Trophoblast cell (in vitro differentiated cells and primary cell): ENCODE measurements at regions not wholly inside any gene's neighbourhood (a gene's known extent, or its start where the extent isn't known, plus 50 kb on each side); places are given as distances from the start of the nearest gene placed in this dataset.

ENCODE experiments used
- DNase-seq, 2 donors: peaks; one replicate each; pipeline ENCODE4 v3.0.0-alpha.2; 2016
- H2AFZ ChIP-seq: 2 replicates; pipeline ENCODE4 v1.6.1; 2013; ENCODE audit warnings: low read length, moderate library complexity, mild to moderate bottlenecking; ENCODE audit not compliant: insufficient read depth, poor library complexity
- H2AK5ac ChIP-seq: 2 replicates; pipeline ENCODE4 v1.6.1; 2013; ENCODE audit warnings: mild to moderate bottlenecking, low read length
- H2BK120ac ChIP-seq: 2 replicates; pipeline ENCODE4 v1.6.1; 2013; ENCODE audit warnings: low read length, mild to moderate bottlenecking, moderate library complexity; ENCODE audit not compliant: insufficient read depth, poor library complexity
- H2BK12ac ChIP-seq: 2 replicates; pipeline ENCODE4 v1.6.1; 2013; ENCODE audit warnings: mild to moderate bottlenecking, low read length, moderate library complexity
- H2BK5ac ChIP-seq: 2 replicates; pipeline ENCODE4 v1.6.1; 2013; ENCODE audit warnings: low read length, low read depth, moderate library complexity, mild to moderate bottlenecking; ENCODE audit not compliant: poor library complexity
- H3K14ac ChIP-seq: 2 replicates; pipeline ENCODE4 v1.6.1; 2013; ENCODE audit warnings: mild to moderate bottlenecking, low read length
- H3K18ac ChIP-seq: 2 replicates; pipeline ENCODE4 v1.6.1; 2013; ENCODE audit warnings: mild to moderate bottlenecking, low read length
- H3K23ac ChIP-seq: 2 replicates; pipeline ENCODE4 v1.6.1; 2013; ENCODE audit warnings: low read length
- H3K27ac ChIP-seq: 2 replicates; pipeline ENCODE4 v1.5.1; 2013; ENCODE audit warnings: low read depth, mild to moderate bottlenecking, inconsistent platforms, low read length, moderate library complexity
- H3K27me3 ChIP-seq: 2 replicates; pipeline ENCODE4 v1.6.1; 2013; ENCODE audit warnings: inconsistent platforms, mild to moderate bottlenecking, low read length, moderate library complexity; ENCODE audit not compliant: insufficient read depth
- H3K36me3 ChIP-seq, 2 experiments: 1 replicate in 1 of 2; 2 replicates in 1 of 2; pipeline ENCODE4 v1.6.1; 2013; ENCODE audit warnings: low read length in 2 of 2, mild to moderate bottlenecking in 2 of 2, moderate library complexity in 1 of 2; ENCODE audit not compliant: insufficient read depth in 2 of 2, control insufficient read depth in 1 of 2
- H3K4ac ChIP-seq: 2 replicates; pipeline ENCODE4 v1.6.1; 2013; ENCODE audit warnings: low read depth, mild to moderate bottlenecking, low read length, moderate library complexity
- H3K4me1 ChIP-seq, 2 experiments: 1 replicate in 1 of 2; 2 replicates in 1 of 2; pipeline ENCODE4 v1.6.1; 2013; ENCODE audit warnings: low read length in 2 of 2, mild to moderate bottlenecking in 2 of 2, moderate library complexity in 1 of 2; ENCODE audit not compliant: insufficient read depth in 2 of 2, control insufficient read depth in 1 of 2
- H3K4me2 ChIP-seq: 2 replicates; pipeline ENCODE4 v1.6.1; 2013; ENCODE audit warnings: inconsistent platforms, mild to moderate bottlenecking, low read length, moderate library complexity
- H3K4me3 ChIP-seq: 2 replicates; pipeline ENCODE4 v1.5.1; 2013; ENCODE audit warnings: mild to moderate bottlenecking, low read depth, low read length, inconsistent platforms
- H3K79me1 ChIP-seq: one replicate; pipeline ENCODE4 v1.6.1; 2013; ENCODE audit warnings: low read length
- H3K79me2 ChIP-seq: 2 replicates; pipeline ENCODE4 v1.6.1; 2013; ENCODE audit warnings: low read length, mild to moderate bottlenecking; ENCODE audit not compliant: control insufficient read depth, insufficient read depth, poor library complexity
- H3K9ac ChIP-seq: 2 replicates; pipeline ENCODE4 v1.6.1; 2013; ENCODE audit warnings: mild to moderate bottlenecking, low read length
- H3K9me3 ChIP-seq: 2 replicates; pipeline ENCODE4 v1.6.1; 2013; ENCODE audit warnings: low read depth, mild to moderate bottlenecking, control low read depth, inconsistent platforms, low read length; ENCODE audit not compliant: insufficient read depth
- H4K12ac ChIP-seq: 2 replicates; pipeline ENCODE4 v1.6.1; 2013; ENCODE audit warnings: low read depth, mild to moderate bottlenecking, low read length, moderate library complexity
- H4K8ac ChIP-seq: 2 replicates; pipeline ENCODE4 v1.6.1; 2013; ENCODE audit warnings: low read depth, mild to moderate bottlenecking, low read length, moderate library complexity
- H4K91ac ChIP-seq: one replicate; pipeline ENCODE4 v1.6.1; 2013; ENCODE audit warnings: low read depth, mild to moderate bottlenecking, low read length, moderate library complexity
- WGBS: extraction: QIAGEN DNeasy Blood & Tissue Kit; methylation state at CpG from one replicate; pipeline ENCODE4 v1.1.7; 2013; ENCODE audit warnings: missing lambda C conversion rate; ENCODE audit not compliant: insufficient read length, insufficient coverage; ENCODE audit errors: extremely low coverage; 5-methylcytosine and 5-hydroxymethylcytosine counted together

- Histone ChIP-seq H2BK120ac (no peak overlapping the region), H3K14ac (no peak overlapping the region), H2AK5ac (no peak overlapping the region), H3K9ac (no peak overlapping the region), H3K79me2 (no peaks in the 10 kb centered on the region), H4K12ac (no peak overlapping the region), H3K23ac (no peak overlapping the region), H2BK12ac (no peak overlapping the region), H3K36me3 (no peaks in the 10 kb centered on the region), H2BK5ac (no peak overlapping the region), H3K4me2 (no peak overlapping the region), H4K91ac (no peak overlapping the region), H3K4me3 (no peak overlapping the region), H3K18ac (no peak overlapping the region), H3K79me1 (no peaks in the 10 kb centered on the region), H3K27me3 (no peaks in the 10 kb centered on the region), H3K4me1 (peaks cover 3 to 4% of the 10 kb centered on the region in 2 experiments), H3K9me3 (peaks cover 1% of the 10 kb centered on the region), H2AFZ (no peak overlapping the region), H4K8ac (no peak overlapping the region), H3K27ac (no peak overlapping the region), H3K4ac (no peak overlapping the region)
- no CpG with 5 or more reads among the region's 5 CpGs for WGBS
- peak; percentile 81 to 93 for DNase-seq
These were observed 156.2 kb downstream of the MELK start for GRCh38 chr9:36728651-36729520.

- Histone ChIP-seq H3K79me2 (no peaks in the 10 kb centered on the region), H2BK5ac (no peak overlapping the region), H4K8ac (no peak overlapping the region), H2BK120ac (no peak overlapping the region), H2AK5ac (no peak overlapping the region), H3K18ac (no peak overlapping the region), H3K4ac (no peak overlapping the region), H3K27ac (no peak overlapping the region), H3K14ac (no peak overlapping the region), H3K4me2 (no peak overlapping the region), H3K9me3 (peaks cover 1% of the 10 kb centered on the region), H4K91ac (no peak overlapping the region), H2AFZ (no peak overlapping the region), H3K4me3 (no peak overlapping the region), H3K36me3 (no peaks in the 10 kb centered on the region), H3K9ac (no peak overlapping the region), H3K27me3 (no peaks in the 10 kb centered on the region), H3K79me1 (no peaks in the 10 kb centered on the region), H2BK12ac (no peak overlapping the region), H3K4me1 (peaks cover 3 to 4% of the 10 kb centered on the region in 2 experiments), H3K23ac (no peak overlapping the region), H4K12ac (no peak overlapping the region)
- peak in 1 of 2 donors; percentile 2 for DNase-seq
- no CpG with 5 or more reads among the region's 2 CpGs for WGBS
These were observed 157.2 kb downstream of the MELK start for GRCh38 chr9:36729906-36730305.

GRCh38 chr9:36730414-36730813 lies 157.7 kb downstream of the MELK start:
- H3K18ac ChIP-seq: no peak overlapping the region
- H3K14ac ChIP-seq: no peak overlapping the region
- no peak overlapping the region for H2BK12ac ChIP-seq
- WGBS: no CpG with 5 or more reads among the region's 5 CpGs
- no peak overlapping the region for H3K27ac ChIP-seq
- H3K79me2 ChIP-seq: no peaks in the 10 kb centered on the region
- H3K79me1 ChIP-seq: no peaks in the 10 kb centered on the region
- H2AFZ ChIP-seq: no peak overlapping the region
- H3K9me3 ChIP-seq: peaks cover 1% of the 10 kb centered on the region
- no peak overlapping the region for H3K4me2 ChIP-seq
- peaks cover 3 to 4% of the 10 kb centered on the region in 2 experiments for H3K4me1 ChIP-seq
- H3K4me3 ChIP-seq: no peak overlapping the region
- no peak overlapping the region for H3K23ac ChIP-seq
- no peak overlapping the region for H2AK5ac ChIP-seq
- H4K8ac ChIP-seq: no peak overlapping the region
- H3K9ac ChIP-seq: no peak overlapping the region
- no peak overlapping the region for H2BK5ac ChIP-seq
- no peak overlapping the region for H4K12ac ChIP-seq
- no peak overlapping the region for H2BK120ac ChIP-seq
- no peak overlapping the region for H4K91ac ChIP-seq
- H3K36me3 ChIP-seq: no peaks in the 10 kb centered on the region
- H3K4ac ChIP-seq: no peak overlapping the region
- DNase-seq: no peak
- H3K27me3 ChIP-seq: no peaks in the 10 kb centered on the region

- H4K91ac ChIP-seq: no peak overlapping the region
- no peak overlapping the region for H3K23ac ChIP-seq
- H2AFZ ChIP-seq: no peak overlapping the region
- H2BK5ac ChIP-seq: no peak overlapping the region
- DNase-seq: peak in 1 of 2 donors; percentile 2
- no peaks in the 10 kb centered on the region for H3K79me2 ChIP-seq
- no peak overlapping the region for H3K4ac ChIP-seq
- no peaks in the 10 kb centered on the region for H3K4me1 ChIP-seq
- no peak overlapping the region for H2BK12ac ChIP-seq
- no peak overlapping the region for H3K14ac ChIP-seq
- H3K9ac ChIP-seq: no peak overlapping the region
- no peak overlapping the region for H3K4me3 ChIP-seq
- H3K27me3 ChIP-seq: no peaks in the 10 kb centered on the region
- no peak overlapping the region for H3K27ac ChIP-seq
- no peak overlapping the region for H4K8ac ChIP-seq
- H3K9me3 ChIP-seq: peaks cover 1% of the 10 kb centered on the region
- H3K4me2 ChIP-seq: no peak overlapping the region
- no peak overlapping the region for H3K18ac ChIP-seq
- no peak overlapping the region for H2AK5ac ChIP-seq
- no peaks in the 10 kb centered on the region for H3K36me3 ChIP-seq
- H2BK120ac ChIP-seq: no peak overlapping the region
- no CpG with 5 or more reads among the region's 10 CpGs for WGBS
- no peak overlapping the region for H4K12ac ChIP-seq
- H3K79me1 ChIP-seq: no peaks in the 10 kb centered on the region
These were observed 158.6 kb downstream of the MELK start for GRCh38 chr9:36731068-36731956.
